ENCODE measurements at regions not wholly inside any gene's neighbourhood (a gene's known extent, or its start where the extent isn't known, plus 50 kb on each side); places are given as distances from the start of the nearest gene placed in this dataset.
"Not testable (repeated sequence)": the region's sequence is repeated elsewhere in the genome, so short reads cannot be mapped to it uniquely, and the experiment has no call there.

- H3K27me3 ChIP-seq (ENCODE audit: control insufficient read depth in 2 of 2, insufficient read depth in 2 of 2, low read length in 2 of 2): no peaks in the 10 kb centered on the region
- H3K9ac ChIP-seq (ENCODE audit: low read depth in 1 of 2, low read length in 2 of 2): no peak overlapping the region
- no peak overlapping the region for H3K4me3 ChIP-seq (ENCODE audit: low read length in 2 of 2)
- H3K9me3 ChIP-seq (ENCODE audit: control insufficient read depth in 2 of 2, low read length in 2 of 2): no peaks in the 10 kb centered on the region
- H3K27ac ChIP-seq (ENCODE audit: low read depth in 2 of 2, low read length in 2 of 2): no peak overlapping the region
- H3K36me3 ChIP-seq (ENCODE audit: control insufficient read depth in 2 of 2, insufficient read depth in 2 of 2, low read length in 2 of 2): no peaks in the 10 kb centered on the region
- no peaks in the 10 kb centered on the region for H3K4me1 ChIP-seq (ENCODE audit: control insufficient read depth in 2 of 2, insufficient read depth in 2 of 2, low read length in 2 of 2)
Observed at GRCh38 chr10:7108141-7108540, 302.7 kb downstream of the SFMBT2 start.

GRCh38 chr10:7107285-7107684, 303.5 kb downstream of the SFMBT2 start:
- H3K9me3 ChIP-seq (ENCODE audit: control insufficient read depth in 2 of 2, low read length in 2 of 2): no peaks in the 10 kb centered on the region
- H3K9ac ChIP-seq (ENCODE audit: low read depth in 1 of 2, low read length in 2 of 2): no peak overlapping the region
- no peaks in the 10 kb centered on the region for H3K27me3 ChIP-seq (ENCODE audit: control insufficient read depth in 2 of 2, insufficient read depth in 2 of 2, low read length in 2 of 2)
- H3K4me3 ChIP-seq (ENCODE audit: low read length in 2 of 2): no peak overlapping the region
- no peaks in the 10 kb centered on the region for H3K36me3 ChIP-seq (ENCODE audit: control insufficient read depth in 2 of 2, insufficient read depth in 2 of 2, low read length in 2 of 2)
- H3K4me1 ChIP-seq (ENCODE audit: control insufficient read depth in 2 of 2, insufficient read depth in 2 of 2, low read length in 2 of 2): no peaks in the 10 kb centered on the region
- no peak overlapping the region for H3K27ac ChIP-seq (ENCODE audit: low read depth in 2 of 2, low read length in 2 of 2)

- not testable (repeated sequence) for H3K9me3 ChIP-seq (ENCODE audit: control insufficient read depth in 2 of 2, low read length in 2 of 2); H3K27ac ChIP-seq (ENCODE audit: low read depth in 2 of 2, low read length in 2 of 2); H3K36me3 ChIP-seq (ENCODE audit: control insufficient read depth in 2 of 2, insufficient read depth in 2 of 2, low read length in 2 of 2); H3K4me1 ChIP-seq (ENCODE audit: control insufficient read depth in 2 of 2, insufficient read depth in 2 of 2, low read length in 2 of 2); H3K4me3 ChIP-seq (ENCODE audit: low read length in 2 of 2); H3K27me3 ChIP-seq (ENCODE audit: control insufficient read depth in 2 of 2, insufficient read depth in 2 of 2, low read length in 2 of 2); H3K9ac ChIP-seq (ENCODE audit: low read depth in 1 of 2, low read length in 2 of 2)
Observed at GRCh38 chr10:7104379-7104778, 306.5 kb downstream of the SFMBT2 start.

- Histone ChIP-seq H3K9ac (ENCODE audit: low read depth in 1 of 2, low read length in 2 of 2) (no peak overlapping the region), H3K27me3 (ENCODE audit: control insufficient read depth in 2 of 2, insufficient read depth in 2 of 2, low read length in 2 of 2) (no peaks in the 10 kb centered on the region), H3K4me1 (ENCODE audit: control insufficient read depth in 2 of 2, insufficient read depth in 2 of 2, low read length in 2 of 2) (no peaks in the 10 kb centered on the region), H3K4me3 (ENCODE audit: low read length in 2 of 2) (no peak overlapping the region), H3K36me3 (ENCODE audit: control insufficient read depth in 2 of 2, insufficient read depth in 2 of 2, low read length in 2 of 2) (no peaks in the 10 kb centered on the region), H3K9me3 (ENCODE audit: control insufficient read depth in 2 of 2, low read length in 2 of 2) (no peaks in the 10 kb centered on the region), H3K27ac (ENCODE audit: low read depth in 2 of 2, low read length in 2 of 2) (no peak overlapping the region)
Observed at GRCh38 chr10:7102557-7103349, 308.1 kb downstream of the SFMBT2 start.

- Histone ChIP-seq H3K27me3 (ENCODE audit: control insufficient read depth in 2 of 2, insufficient read depth in 2 of 2, low read length in 2 of 2) (no peaks in the 10 kb centered on the region), H3K9ac (ENCODE audit: low read depth in 1 of 2, low read length in 2 of 2) (no peak overlapping the region), H3K4me1 (ENCODE audit: control insufficient read depth in 2 of 2, insufficient read depth in 2 of 2, low read length in 2 of 2) (no peaks in the 10 kb centered on the region), H3K36me3 (ENCODE audit: control insufficient read depth in 2 of 2, insufficient read depth in 2 of 2, low read length in 2 of 2) (no peaks in the 10 kb centered on the region), H3K27ac (ENCODE audit: low read depth in 2 of 2, low read length in 2 of 2) (no peak overlapping the region), H3K4me3 (ENCODE audit: low read length in 2 of 2) (no peak overlapping the region), H3K9me3 (ENCODE audit: control insufficient read depth in 2 of 2, low read length in 2 of 2) (no peaks in the 10 kb centered on the region)
Observed at GRCh38 chr10:7102084-7102483, 308.8 kb downstream of the SFMBT2 start.

- Histone ChIP-seq H3K36me3 (ENCODE audit: control insufficient read depth in 2 of 2, insufficient read depth in 2 of 2, low read length in 2 of 2) (no peaks in the 10 kb centered on the region), H3K27ac (ENCODE audit: low read depth in 2 of 2, low read length in 2 of 2) (no peak overlapping the region), H3K9ac (ENCODE audit: low read depth in 1 of 2, low read length in 2 of 2) (no peak overlapping the region), H3K4me1 (ENCODE audit: control insufficient read depth in 2 of 2, insufficient read depth in 2 of 2, low read length in 2 of 2) (no peaks in the 10 kb centered on the region), H3K4me3 (ENCODE audit: low read length in 2 of 2) (no peak overlapping the region), H3K27me3 (ENCODE audit: control insufficient read depth in 2 of 2, insufficient read depth in 2 of 2, low read length in 2 of 2) (no peaks in the 10 kb centered on the region), H3K9me3 (ENCODE audit: control insufficient read depth in 2 of 2, low read length in 2 of 2) (no peaks in the 10 kb centered on the region)
Observed at GRCh38 chr10:7101451-7101850, 309.4 kb downstream of the SFMBT2 start.

GRCh38 chr10:7100032-7100702, 310.7 kb downstream of the SFMBT2 start:
- Histone ChIP-seq H3K9ac (ENCODE audit: low read depth in 1 of 2, low read length in 2 of 2) (no peak overlapping the region), H3K27me3 (ENCODE audit: control insufficient read depth in 2 of 2, insufficient read depth in 2 of 2, low read length in 2 of 2) (no peaks in the 10 kb centered on the region), H3K36me3 (ENCODE audit: control insufficient read depth in 2 of 2, insufficient read depth in 2 of 2, low read length in 2 of 2) (no peaks in the 10 kb centered on the region), H3K27ac (ENCODE audit: low read depth in 2 of 2, low read length in 2 of 2) (no peak overlapping the region), H3K4me3 (ENCODE audit: low read length in 2 of 2) (no peak overlapping the region), H3K4me1 (ENCODE audit: control insufficient read depth in 2 of 2, insufficient read depth in 2 of 2, low read length in 2 of 2) (no peaks in the 10 kb centered on the region), H3K9me3 (ENCODE audit: control insufficient read depth in 2 of 2, low read length in 2 of 2) (no peaks in the 10 kb centered on the region)

GRCh38 chr10:7098160-7098762, 312.6 kb downstream of the SFMBT2 start:
- H3K27ac ChIP-seq (ENCODE audit: low read depth in 2 of 2, low read length in 2 of 2): no peak overlapping the region
- no peak overlapping the region for H3K4me3 ChIP-seq (ENCODE audit: low read length in 2 of 2)
- H3K4me1 ChIP-seq (ENCODE audit: control insufficient read depth in 2 of 2, insufficient read depth in 2 of 2, low read length in 2 of 2): no peaks in the 10 kb centered on the region
- no peaks in the 10 kb centered on the region for H3K9me3 ChIP-seq (ENCODE audit: control insufficient read depth in 2 of 2, low read length in 2 of 2)
- H3K36me3 ChIP-seq (ENCODE audit: control insufficient read depth in 2 of 2, insufficient read depth in 2 of 2, low read length in 2 of 2): no peaks in the 10 kb centered on the region
- no peaks in the 10 kb centered on the region for H3K27me3 ChIP-seq (ENCODE audit: control insufficient read depth in 2 of 2, insufficient read depth in 2 of 2, low read length in 2 of 2)
- no peak overlapping the region for H3K9ac ChIP-seq (ENCODE audit: low read depth in 1 of 2, low read length in 2 of 2)

GRCh38 chr10:7094781-7095180, 316.1 kb downstream of the SFMBT2 start:
- Histone ChIP-seq H3K4me1 (ENCODE audit: control insufficient read depth in 2 of 2, insufficient read depth in 2 of 2, low read length in 2 of 2) (no peaks in the 10 kb centered on the region), H3K9me3 (ENCODE audit: control insufficient read depth in 2 of 2, low read length in 2 of 2) (no peaks in the 10 kb centered on the region), H3K4me3 (ENCODE audit: low read length in 2 of 2) (no peak overlapping the region), H3K9ac (ENCODE audit: low read depth in 1 of 2, low read length in 2 of 2) (no peak overlapping the region), H3K27me3 (ENCODE audit: control insufficient read depth in 2 of 2, insufficient read depth in 2 of 2, low read length in 2 of 2) (no peaks in the 10 kb centered on the region), H3K36me3 (ENCODE audit: control insufficient read depth in 2 of 2, insufficient read depth in 2 of 2, low read length in 2 of 2) (no peaks in the 10 kb centered on the region), H3K27ac (ENCODE audit: low read depth in 2 of 2, low read length in 2 of 2) (no peak overlapping the region)

GRCh38 chr10:7093368-7093767, 317.5 kb downstream of the SFMBT2 start:
- H3K27ac ChIP-seq (ENCODE audit: low read depth in 2 of 2, low read length in 2 of 2): no peak overlapping the region
- H3K36me3 ChIP-seq (ENCODE audit: control insufficient read depth in 2 of 2, insufficient read depth in 2 of 2, low read length in 2 of 2): no peaks in the 10 kb centered on the region
- H3K9me3 ChIP-seq (ENCODE audit: control insufficient read depth in 2 of 2, low read length in 2 of 2): no peaks in the 10 kb centered on the region
- H3K4me3 ChIP-seq (ENCODE audit: low read length in 2 of 2): no peak overlapping the region
- H3K9ac ChIP-seq (ENCODE audit: low read depth in 1 of 2, low read length in 2 of 2): no peak overlapping the region
- no peaks in the 10 kb centered on the region for H3K27me3 ChIP-seq (ENCODE audit: control insufficient read depth in 2 of 2, insufficient read depth in 2 of 2, low read length in 2 of 2)
- no peaks in the 10 kb centered on the region for H3K4me1 ChIP-seq (ENCODE audit: control insufficient read depth in 2 of 2, insufficient read depth in 2 of 2, low read length in 2 of 2)
